Caco-2 (cell line): ENCODE measurements at regions not wholly inside any gene's neighbourhood (a gene's known extent, or its start where the extent isn't known, plus 50 kb on each side); places are given as distances from the start of the nearest gene placed in this dataset.

Source experiments
- BruUV-seq: library from RNA; stranded (reverse); fragments of 400-500 nt; replicated peaks from 2 replicates; lab custom pipeline; 2021; lab: Mats Ljungman, UMichigan
- CTCF ChIA-PET: fragments of 300-600 bp; sonication (Branson Sonifier 250); formaldehyde crosslinking; loops from one replicate; lab custom pipeline; 2022; ENCODE audit warnings: antibody characterized with exemption; lab: Charles Lee
- POLR2A ChIA-PET: fragments of 300-600 bp; sonication (Branson Sonifier 250); formaldehyde crosslinking; loops from one replicate; lab custom pipeline; 2022; ENCODE audit warnings: antibody characterized with exemption; lab: Charles Lee
- DNase-seq, 2 experiments: peaks; one replicate each; pipeline versions ENCODE4 v3.0.0 to v3.0.0-alpha.2; 2020 to 2022
- H3K27me3 ChIP-seq: replicated peaks from 2 replicates; pipeline ENCODE4 v1.6.0; 2011; ENCODE audit warnings: low read length; ENCODE audit not compliant: control insufficient read depth, insufficient read depth
- H3K36me3 ChIP-seq: 2 replicates; pipeline ENCODE4 v1.5.1; 2011; ENCODE audit warnings: low read length; ENCODE audit not compliant: control insufficient read depth, insufficient read depth
- H3K4me1 ChIP-seq: fragments of 250-450 bp; sonication (Bioruptor Pico); 2 replicates; pipeline ENCODE4 v1.5.1; 2020; ENCODE audit warnings: mild to moderate bottlenecking
- H3K4me3 ChIP-seq: 2 replicates; pipeline ENCODE4 v1.5.1; 2011; ENCODE audit warnings: low read depth, mild to moderate bottlenecking, control low read depth, low read length
- H3K9me3 ChIP-seq: fragments of 250-450 bp; sonication (Bioruptor Pico); 2 replicates; pipeline ENCODE4 v1.5.1; 2020; ENCODE audit warnings: mild to moderate bottlenecking, moderate library complexity
- H3K27ac Mint-ChIP-seq: one replicate; pipeline ENCODE4 v1.8.0; 2022; ENCODE audit warnings: mixed read lengths; ENCODE audit not compliant: unreplicated experiment
- H3K27me3 Mint-ChIP-seq: one replicate; pipeline ENCODE4 v1.8.0; 2022; ENCODE audit warnings: mixed read lengths; ENCODE audit not compliant: insufficient read depth, unreplicated experiment
- H3K36me3 Mint-ChIP-seq: one replicate; pipeline ENCODE4 v1.8.0; 2022; ENCODE audit warnings: mild to moderate bottlenecking, mixed read lengths; ENCODE audit not compliant: insufficient read depth, unreplicated experiment
- H3K4me1 Mint-ChIP-seq: one replicate; pipeline ENCODE4 v1.8.0; 2022; ENCODE audit warnings: low read depth, mixed read lengths; ENCODE audit not compliant: unreplicated experiment
- H3K4me3 Mint-ChIP-seq: one replicate; pipeline ENCODE4 v1.8.0; 2022; ENCODE audit warnings: mild to moderate bottlenecking, moderate library complexity, mixed read lengths; ENCODE audit not compliant: unreplicated experiment
- H3K9me3 Mint-ChIP-seq: one replicate; pipeline ENCODE4 v1.8.0; 2022; ENCODE audit warnings: mixed read lengths; ENCODE audit not compliant: unreplicated experiment
- CTCF ChIP-seq, 2 experiments: fragments of 200-600 bp in 1 of 2; IDR thresholded peaks; 1 replicate in 1 of 2; 2 replicates in 1 of 2; pipeline versions ENCODE4 v1.5.1 to v1.8.0; 2011 to 2022; ENCODE audit warnings: antibody characterized with exemption in 1 of 2, control low read depth in 1 of 2, inconsistent platforms in 1 of 2, low read depth in 1 of 2, low read length in 1 of 2, mild to moderate bottlenecking in 1 of 2, moderate library complexity in 1 of 2; ENCODE audit not compliant: insufficient read depth in 1 of 2, severe bottlenecking in 1 of 2, unreplicated experiment in 1 of 2
- intact Hi-C: fragments of 100-400 bp; cut with micrococcal nuclease; formaldehyde crosslinking; loops from one replicate; pipeline ENCODE4 v1.10.0; 2022; ENCODE audit not compliant: unreplicated experiment

- DNase-seq = no peak
- Mint-ChIP-seq H3K36me3 (no peaks in the 10 kb centered on the region), H3K4me1 (no peaks in the 10 kb centered on the region), H3K4me3 (no peak overlapping the region), H3K9me3 (no peaks in the 10 kb centered on the region), H3K27me3 (no peaks in the 10 kb centered on the region), H3K27ac (no peak overlapping the region)
- BruUV-seq = no TSS peak
- Histone ChIP-seq H3K4me3 (no peak overlapping the region), H3K4me1 (no peaks in the 10 kb centered on the region), H3K27me3 (no peaks in the 10 kb centered on the region), H3K36me3 (no peaks in the 10 kb centered on the region), H3K9me3 (no peaks in the 10 kb centered on the region)
- ChIA-PET CTCF (interaction anchor here (1.0 kb wide), 1 partner anchor 459 kb away, joined by 6 read pairs; no protein-coding TSS in a partner anchor), POLR2A (no interaction called here)
- intact Hi-C loops = no loop called here
- no peak for TF ChIP-seq CTCF (IDR thresholded peaks at IDR 0.05; ENCODE audit: insufficient read depth in 1 of 2, low read depth in 1 of 2, low read length in 1 of 2, severe bottlenecking in 1 of 2, unreplicated experiment in 1 of 2)
Measured at GRCh38 chrX:82677286-82677685, 830.8 kb upstream of the POU3F4 start.

GRCh38 chrX:82692991-82693390 lies 815.1 kb upstream of the POU3F4 start:
- Mint-ChIP-seq H3K36me3 (no peaks in the 10 kb centered on the region), H3K4me3 (no peak overlapping the region), H3K4me1 (no peaks in the 10 kb centered on the region), H3K27me3 (no peaks in the 10 kb centered on the region), H3K9me3 (no peaks in the 10 kb centered on the region), H3K27ac (no peak overlapping the region)
- no peaks in the 10 kb centered on the region for H3K4me1 ChIP-seq
- H3K9me3 ChIP-seq = no peaks in the 10 kb centered on the region
- BruUV-seq = no TSS peak
- intact Hi-C loops = no loop called here
- TF ChIP-seq CTCF (IDR thresholded peaks at IDR 0.05; ENCODE audit: insufficient read depth in 1 of 2, low read depth in 1 of 2, low read length in 1 of 2, severe bottlenecking in 1 of 2, unreplicated experiment in 1 of 2) = no peak
- H3K36me3 ChIP-seq = no peaks in the 10 kb centered on the region
- ChIA-PET CTCF (no interaction called here), POLR2A (no interaction called here)
- no peak for DNase-seq
- no peak overlapping the region for H3K4me3 ChIP-seq
- no peaks in the 10 kb centered on the region for H3K27me3 ChIP-seq

- Histone ChIP-seq H3K9me3 (no peaks in the 10 kb centered on the region), H3K4me3 (no peak overlapping the region), H3K4me1 (no peaks in the 10 kb centered on the region), H3K36me3 (no peaks in the 10 kb centered on the region), H3K27me3 (no peaks in the 10 kb centered on the region)
- Mint-ChIP-seq H3K27me3 (no peaks in the 10 kb centered on the region), H3K4me1 (no peaks in the 10 kb centered on the region), H3K36me3 (no peaks in the 10 kb centered on the region), H3K27ac (no peak overlapping the region), H3K9me3 (no peaks in the 10 kb centered on the region), H3K4me3 (no peak overlapping the region)
- ChIA-PET POLR2A (no interaction called here), CTCF (no interaction called here)
- no TSS peak for BruUV-seq
- no peak for DNase-seq
- intact Hi-C loops = no loop called here
- TF ChIP-seq CTCF (IDR thresholded peaks at IDR 0.05; ENCODE audit: insufficient read depth in 1 of 2, low read depth in 1 of 2, low read length in 1 of 2, severe bottlenecking in 1 of 2, unreplicated experiment in 1 of 2) = no peak
Measured at GRCh38 chrX:82695066-82695465, 813.0 kb upstream of the POU3F4 start.
